CMK (cell line): ENCODE measurements at regions not wholly inside any gene's neighbourhood (a gene's known extent, or its start where the extent isn't known, plus 50 kb on each side); places are given as distances from the start of the nearest gene placed in this dataset.
"Not testable (repeated sequence)": the region's sequence is repeated elsewhere in the genome, so short reads cannot be mapped to it uniquely, and the experiment has no call there.

ENCODE experiments used
- DNase-seq: peaks from one replicate; pipeline ENCODE4 v3.0.0-alpha.2; 2010; ENCODE audit warnings: low read depth

- DNase-seq, result no peak
Observed at GRCh38 chrX:140342410-140342809, 162.5 kb downstream of the SOX3 start.

- no peak for DNase-seq
Observed at GRCh38 chrX:140337263-140337662, 167.6 kb downstream of the SOX3 start.

DNA sequence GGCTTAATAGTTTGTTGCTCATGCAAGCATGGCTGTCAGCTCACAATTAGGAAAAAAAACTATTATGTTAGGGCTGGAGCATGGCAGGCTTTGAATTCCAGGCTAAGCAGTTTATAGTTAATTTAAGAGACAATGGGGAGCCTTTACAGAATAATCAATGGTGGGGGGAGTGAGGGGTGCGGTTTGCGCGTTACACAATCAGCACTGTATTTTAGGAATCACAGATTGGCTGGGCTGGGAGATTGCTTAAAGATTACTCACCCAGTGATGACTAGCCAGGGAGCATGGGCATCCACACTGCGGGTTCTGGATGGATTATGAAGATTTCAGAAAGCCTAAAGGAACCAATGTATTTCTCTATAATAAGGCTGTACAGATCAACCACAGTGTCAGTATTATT lies 186.6 kb downstream of the SOX3 start:
- no peak for DNase-seq

DNA sequence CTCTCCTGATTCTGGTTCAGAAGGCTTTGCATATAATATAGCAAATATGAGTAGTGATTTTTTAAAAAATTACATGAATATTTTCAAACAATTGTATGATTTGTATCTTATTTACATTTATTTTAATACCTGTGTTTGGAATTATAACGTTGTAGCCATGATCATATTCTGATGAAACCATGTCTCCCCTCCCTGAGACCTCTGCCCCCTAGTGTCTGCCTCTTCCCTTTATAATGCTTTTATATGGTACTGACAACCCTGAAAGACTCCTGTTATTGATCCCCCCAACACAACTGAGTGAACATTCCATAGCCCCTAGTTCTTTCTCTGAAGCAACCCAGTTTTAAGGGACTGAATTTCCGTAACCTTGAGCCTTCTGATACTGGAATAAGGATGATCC lies 187.4 kb downstream of the SOX3 start:
- DNase-seq, result no peak

GRCh38 chrX:140298960-140299825 lies 205.7 kb downstream of the SOX3 start:
- no peak for DNase-seq

GRCh38 chrX:140297273-140297672 lies 207.6 kb downstream of the SOX3 start:
- DNase-seq, result no peak

GRCh38 chrX:140292961-140293360 lies 211.9 kb downstream of the SOX3 start:
- no peak for DNase-seq

GRCh38 chrX:140292188-140292587 lies 212.7 kb downstream of the SOX3 start:
- DNase-seq, result no peak

DNA sequence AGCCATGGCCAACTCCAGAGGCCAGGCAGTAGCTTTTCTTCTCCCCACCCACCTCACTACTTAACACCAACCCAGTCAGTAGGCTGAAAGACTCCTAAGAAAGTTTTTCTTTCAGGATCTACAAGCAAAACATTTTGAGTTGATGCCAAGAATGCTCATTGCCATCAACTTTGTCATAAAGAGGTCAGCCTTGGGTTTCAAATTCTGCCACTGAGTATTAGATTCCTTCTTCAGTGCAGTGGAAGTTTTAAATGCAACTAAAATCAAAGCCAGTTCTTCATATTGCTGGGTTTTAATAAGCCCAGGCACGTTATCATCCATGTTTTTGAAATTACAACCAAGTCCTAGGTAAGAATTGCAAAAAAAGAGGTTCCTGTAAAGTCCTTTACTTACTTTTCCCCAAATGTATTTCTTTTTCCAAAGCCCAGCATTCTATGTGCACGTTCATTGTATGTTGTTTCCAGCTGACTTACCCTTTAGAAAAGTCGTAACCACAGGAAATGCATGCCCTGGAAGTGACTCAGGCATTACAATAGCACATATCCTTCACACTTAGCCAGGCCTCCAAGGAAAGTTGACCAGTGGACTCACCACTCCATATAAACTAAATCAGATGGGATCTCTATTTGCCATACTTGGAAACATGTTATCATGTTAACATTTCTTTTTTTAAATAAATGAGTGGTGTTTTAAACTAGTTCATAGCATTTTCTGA lies 229.9 kb downstream of the SOX3 start:
- no peak for DNase-seq

DNA sequence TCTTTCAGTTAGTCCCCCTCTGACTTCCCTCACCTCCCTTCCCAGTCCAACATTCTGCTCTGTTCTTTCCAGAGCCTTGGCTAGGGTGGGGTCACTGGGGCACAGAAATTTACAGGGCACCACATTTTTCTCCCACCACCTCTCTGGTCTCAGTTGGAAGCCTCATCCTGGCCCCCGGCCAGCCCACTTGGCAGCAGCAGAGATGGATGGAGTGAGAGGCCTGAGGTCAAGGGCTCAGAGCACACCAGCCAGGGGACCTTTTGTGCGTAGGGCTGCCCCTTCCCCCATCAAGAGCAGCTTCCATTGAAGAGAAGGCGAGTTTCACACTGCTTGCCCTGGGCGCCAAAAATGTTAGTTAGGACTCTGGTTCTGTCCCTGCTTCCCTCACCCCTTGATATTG lies 230.9 kb downstream of the SOX3 start:
- no peak for DNase-seq

DNA sequence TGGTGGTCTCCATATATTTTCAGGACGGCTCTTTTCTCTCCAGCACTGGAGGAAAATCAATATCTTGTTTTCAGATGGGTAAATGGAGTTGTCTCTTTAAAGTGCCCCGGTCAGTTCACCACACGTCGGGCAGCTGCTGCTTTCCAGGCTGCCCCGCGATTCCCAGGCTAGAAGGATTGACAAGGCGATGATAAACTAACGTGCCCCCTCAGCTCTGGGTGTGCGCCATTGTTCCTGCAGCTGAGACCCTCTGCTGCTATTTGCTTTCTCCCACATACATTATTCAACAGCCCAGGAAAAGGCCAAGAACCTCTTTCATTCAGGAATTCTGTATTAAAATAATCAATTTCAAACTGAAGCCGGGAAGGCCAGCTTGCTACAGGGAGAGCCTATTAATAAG lies 254.5 kb downstream of the SOX3 start:
- no peak for DNase-seq

DNA sequence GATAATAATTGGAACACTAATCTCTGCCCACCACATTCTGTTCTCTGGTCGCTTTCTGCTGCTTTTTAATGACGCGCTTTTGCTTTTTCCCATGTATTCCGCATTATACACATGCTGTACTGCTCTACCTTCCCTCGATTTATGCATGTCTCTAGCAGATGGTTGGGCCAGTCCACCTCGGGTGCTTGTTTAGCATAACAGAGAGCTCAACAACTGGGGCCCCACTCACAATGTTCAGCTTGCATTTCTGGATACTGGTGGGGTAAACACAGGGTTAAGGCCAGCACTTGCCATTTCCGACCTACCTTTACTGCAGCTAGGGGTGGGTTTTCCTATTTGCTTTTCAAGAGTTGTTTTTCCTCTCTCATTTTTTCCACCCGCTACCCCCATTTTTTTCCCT lies 255.8 kb downstream of the SOX3 start:
- DNase-seq, result no peak

- DNase-seq, result no peak
Observed at GRCh38 chrX:140229191-140229590, 263.9 kb upstream of the CXorf66 start.

DNA sequence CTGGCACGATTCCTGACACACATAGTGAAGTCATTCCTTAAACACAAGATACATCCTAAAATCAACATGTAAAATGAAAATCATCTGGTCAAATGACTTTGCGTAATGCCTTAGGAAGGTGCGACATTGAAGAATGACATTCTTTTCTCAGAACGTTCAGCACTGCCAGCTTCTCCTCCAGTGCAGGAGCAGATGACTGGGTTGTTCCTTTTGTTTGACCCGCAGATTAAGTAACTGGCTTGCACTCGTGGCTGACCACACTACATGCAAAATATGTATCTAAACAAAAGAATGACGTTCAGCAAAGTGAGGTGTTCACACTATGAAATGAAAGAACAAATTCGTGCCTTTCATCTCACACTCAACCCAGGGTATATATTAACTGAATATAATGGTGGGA lies 260.7 kb upstream of the CXorf66 start:
- DNase-seq, result not testable (repeated sequence)

GRCh38 chrX:140215894-140216293 lies 250.6 kb upstream of the CXorf66 start:
- not testable (repeated sequence) for DNase-seq

- not testable (repeated sequence) for DNase-seq
Observed at GRCh38 chrX:140214518-140214917, 249.2 kb upstream of the CXorf66 start.

DNA sequence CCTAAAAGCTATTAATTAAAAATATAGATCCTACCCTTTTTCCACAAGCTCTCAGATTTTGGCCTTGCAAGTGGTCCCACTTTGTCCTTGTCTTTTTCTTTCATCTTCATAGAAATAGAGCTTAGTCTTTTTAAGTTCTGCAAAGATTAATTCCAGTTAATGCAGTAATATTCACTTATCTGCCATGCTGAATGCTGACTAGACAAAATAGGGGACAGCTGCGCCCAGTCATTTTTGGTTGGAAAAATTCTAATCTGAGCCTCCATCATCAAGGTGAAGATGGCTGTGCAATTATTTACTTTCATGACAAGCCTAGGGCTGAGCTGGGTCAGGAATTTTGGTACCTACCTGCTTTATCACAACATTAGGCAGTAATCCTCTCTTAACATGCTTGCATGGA lies 241.3 kb upstream of the CXorf66 start:
- no peak for DNase-seq

GRCh38 chrX:140190441-140191108 lies 225.3 kb upstream of the CXorf66 start:
- DNase-seq, result no peak

- no peak for DNase-seq
Observed at GRCh38 chrX:140180585-140180984, 215.3 kb upstream of the CXorf66 start.

- DNase-seq, result no peak
Observed at GRCh38 chrX:140177821-140178220, 212.5 kb upstream of the CXorf66 start.

DNA sequence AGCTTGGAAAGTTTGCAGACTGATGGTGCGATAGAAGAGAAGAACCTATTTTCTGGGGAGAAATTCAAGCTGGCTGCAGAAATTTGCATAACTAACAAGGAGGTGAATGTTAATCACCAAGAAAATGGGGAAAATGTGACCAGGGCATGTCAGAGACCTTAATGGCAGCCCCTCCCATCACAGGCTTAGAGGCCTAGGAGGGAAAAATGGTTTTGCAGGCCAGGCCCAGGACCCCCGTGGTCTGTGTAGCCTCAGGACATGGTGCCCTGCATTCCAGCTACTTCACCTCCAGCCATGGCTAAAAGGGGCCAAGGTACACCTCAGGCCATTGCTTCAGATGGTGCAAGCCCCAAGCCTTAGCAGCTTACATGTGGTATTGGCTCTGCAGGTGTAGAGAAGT lies 207.1 kb upstream of the CXorf66 start:
- DNase-seq, result no peak

- no peak for DNase-seq
Observed at GRCh38 chrX:140167551-140167950, 202.2 kb upstream of the CXorf66 start.

- DNase-seq, result no peak
Observed at GRCh38 chrX:140165849-140166248, 200.5 kb upstream of the CXorf66 start.
